Pancreas (tissue), 10 donors: ENCODE measurements at regions not wholly inside any gene's neighbourhood (a gene's known extent, or its start where the extent isn't known, plus 50 kb on each side); places are given as distances from the start of the nearest gene placed in this dataset.

Experiments
- ATAC-seq, 4 donors: fragments of 200-7000 bp; cut with Tn5 transposase; one replicate each; pipeline versions ENCODE4 v1.8.0 to v1.9.1; 2020; ENCODE audit warnings: mild to moderate bottlenecking in 4 of 4, moderate library complexity in 4 of 4
- DNase-seq, 6 donors: peaks; one replicate each; pipeline ENCODE4 v3.0.0-alpha.2; 2020
- FAIRE-seq: peaks from 2 replicates; lab custom pipeline; 2012; peaks lifted over from hg19 to GRCh38; lab: Jason Lieb, UNC
- H3K27ac ChIP-seq, 4 donors: fragments of 200-600 bp; sonication (generic); 1 replicate in 3 of 4; 2 replicates in 1 of 4; pipeline versions ENCODE4 v1.5.0 to v1.8.0; 2020
- H3K27me3 ChIP-seq, 4 donors: fragments of 200-600 bp; one replicate each; pipeline ENCODE4 v1.8.0; 2021
- H3K36me3 ChIP-seq, 3 donors: fragments of 200-600 bp; sonication (generic) in 1 of 3; one replicate each; pipeline versions ENCODE4 v1.5.0 to v1.8.0; 2020 to 2021
- H3K4me1 ChIP-seq, 3 donors: fragments of 200-600 bp; one replicate each; pipeline ENCODE4 v1.8.0; 2021
- H3K4me3 ChIP-seq, 4 donors: fragments of 200-600 bp; sonication (generic) in 2 of 4; one replicate each; pipeline versions ENCODE4 v1.5.0 to v1.8.0; 2020 to 2021
- H3K9me3 ChIP-seq, 4 donors: fragments of 200-600 bp; one replicate each; pipeline ENCODE4 v1.8.0; 2021
- CTCF ChIP-seq, 4 donors: fragments of 200-600 bp; sonication (generic) in 3 of 4; IDR thresholded peaks; one replicate each; pipeline versions ENCODE4 v1.5.0 to v1.8.0; 2021; ENCODE audit warnings: antibody characterized with exemption in 4 of 4
- WGBS, 2 donors: extraction: QIAGEN DNeasy Blood & Tissue Kit; methylation state at CpG; one replicate each; pipeline ENCODE4 v1.1.7; 2013; 5-methylcytosine and 5-hydroxymethylcytosine counted together
- intact Hi-C, 3 donors: fragments of 100-400 bp; cut with DNase I; formaldehyde crosslinking; loops; one replicate each; pipeline versions ENCODE4 v1.11.1 to v1.14.2; 2022
- microRNA-seq, 2 donors: library from miRNA; unstranded; fragments of <30 nt; microRNA quantifications; one replicate each; pipeline versions ENCODE4 to v1.1.0, GENCODE V29; 2019 to 2020
- donor health status: healthy with polysubstance abuse.
- donor health status: DM: no; HTN: no; CAD: no; lungs with moderate emphysema.
- donor health status: DM: no; HTN: no; CAD: no.
- donor health status: control.
- donor health status: control.
- donor health status: Bipolar disorder and iron deficiency.
- donor health status: DM: yes; HTN: yes; CAD: no.
- donor health status: DM: no; HTN: no; CAD: no.
- donor health status: DM: no; HTN: no; CAD: no.
- donor health status: DM: yes; HTN: yes; CAD: no.

DNA sequence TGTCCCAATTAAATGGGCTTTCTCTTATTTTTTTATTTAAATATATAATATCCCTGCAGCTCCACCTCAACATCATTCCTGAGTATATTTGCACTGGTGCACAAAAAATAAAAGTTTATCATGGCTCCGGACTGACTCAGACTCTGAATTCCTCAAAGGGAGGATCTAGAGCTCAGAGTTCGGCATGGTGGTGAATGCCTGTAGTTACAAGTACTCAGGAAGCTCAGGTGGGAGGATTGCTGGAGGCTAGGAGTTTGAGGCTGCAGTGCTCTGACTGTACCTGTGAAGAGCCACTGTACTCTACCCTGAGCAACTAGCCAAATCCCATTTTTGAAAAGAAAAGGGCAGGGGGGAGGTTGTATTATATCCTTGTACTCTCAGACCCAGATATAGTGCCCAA is 52.8 kb upstream of the NRXN1 start:
- intact Hi-C loops = no loop called here
- TF ChIP-seq CTCF (IDR thresholded peaks at IDR 0.05) = no peak
- H3K4me1 ChIP-seq = no peaks in the 10 kb centered on the region
- H3K27me3 ChIP-seq = no peaks in the 10 kb centered on the region
- ATAC-seq (no peak), DNase-seq (no peak), FAIRE-seq (no peak)
- H3K4me3 ChIP-seq = no peak overlapping the region
- H3K9me3 ChIP-seq = no peaks in the 10 kb centered on the region
- no peak overlapping the region for H3K27ac ChIP-seq
- no peaks in the 10 kb centered on the region for H3K36me3 ChIP-seq
- 80 to 91% methylated on average over 2 of the region's 2 CpGs for WGBS, 2 donors

Small RNA genes in the stretch of these regions (microRNA-seq; reads per million reads assigned to microRNA genes)
- gene MIR4431 = 0 to 1.2 reads per million in 2 donors
